ENCODE measurements at regions not wholly inside any gene's neighbourhood (a gene's known extent, or its start where the extent isn't known, plus 50 kb on each side); places are given as distances from the start of the nearest gene placed in this dataset.

- TF ChIP-seq CTCF (optimal IDR thresholded peaks at IDR 0.05 in 1 of 3, IDR thresholded peaks at IDR 0.05 in 1 of 3, conservative IDR thresholded peaks at IDR 0.05 in 1 of 3; ENCODE audit: extremely low read depth in 1 of 3, insufficient read depth in 2 of 3, low read length in 3 of 3), result no peak
- TF ChIP-seq EZH2 (IDR thresholded peaks at IDR 0.05; ENCODE audit: low read length), result no peak
- H3K4me3 ChIP-seq (ENCODE audit: control insufficient read depth in 2 of 3, extremely low read depth in 1 of 3, insufficient read depth in 2 of 3, low read depth in 1 of 3, low read length in 3 of 3), result no peak overlapping the region
- no peak for DNase-seq (ENCODE audit: low read depth, low spot score)
- no peak overlapping the region for H3K9ac ChIP-seq (ENCODE audit: control insufficient read depth, extremely low read depth, insufficient read depth, low read length)
- H4K20me1 ChIP-seq (ENCODE audit: control insufficient read depth, extremely low read depth, insufficient read depth, low read length), result no peaks in the 10 kb centered on the region
- H3K4me1 ChIP-seq (ENCODE audit: control insufficient read depth, extremely low read depth, insufficient read depth, low read length), result no peaks in the 10 kb centered on the region
- no peaks in the 10 kb centered on the region for H3K27me3 ChIP-seq (ENCODE audit: control insufficient read depth, extremely low read depth, insufficient read depth, low read length)
- no peak overlapping the region for H3K27ac ChIP-seq (ENCODE audit: control insufficient read depth, insufficient read depth, low read length)
- no peak for FAIRE-seq
- no peaks in the 10 kb centered on the region for H3K9me3 ChIP-seq (ENCODE audit: control insufficient read depth, low read depth, low read length)
- no peaks in the 10 kb centered on the region for H3K79me2 ChIP-seq (ENCODE audit: control insufficient read depth, insufficient read depth, low read length)
- no peak overlapping the region for H2AFZ ChIP-seq (ENCODE audit: control insufficient read depth, low read length)
- dilution Hi-C loops (cut with MboI; ENCODE audit: extremely low pct_ligation_motif_present, low sequenced_read_pairs), result no loop called here
- no peaks in the 10 kb centered on the region for H3K36me3 ChIP-seq (ENCODE audit: control insufficient read depth in 2 of 2, extremely low read depth in 1 of 2, insufficient read depth in 2 of 2, low read length in 2 of 2)
- no peak overlapping the region for H3K4me2 ChIP-seq (ENCODE audit: control insufficient read depth, extremely low read depth, insufficient read depth, low read depth, low read length)
- no peaks in the 10 kb centered on the region for H3K9me1 ChIP-seq (ENCODE audit: control insufficient read depth, extremely low read depth, insufficient read depth, low read length)
These were observed 323.8 kb upstream of the AZI2 start for GRCh38 chr3:28672406-28672805.

GRCh38 chr3:28673446-28673845 lies 324.8 kb upstream of the AZI2 start:
- dilution Hi-C loops (cut with MboI; ENCODE audit: extremely low pct_ligation_motif_present, low sequenced_read_pairs), result no loop called here
- H3K4me1 ChIP-seq (ENCODE audit: control insufficient read depth, extremely low read depth, insufficient read depth, low read length), result no peaks in the 10 kb centered on the region

More at GRCh38 chr3:28673446-28673845, 324.8 kb upstream of the AZI2 start:
- no peaks in the 10 kb centered on the region for H3K9me1 ChIP-seq (ENCODE audit: control insufficient read depth, extremely low read depth, insufficient read depth, low read length)
- no peak overlapping the region for H2AFZ ChIP-seq (ENCODE audit: control insufficient read depth, low read length)
- H3K4me2 ChIP-seq (ENCODE audit: control insufficient read depth, extremely low read depth, insufficient read depth, low read depth, low read length), result no peak overlapping the region
- no peak overlapping the region for H3K9ac ChIP-seq (ENCODE audit: control insufficient read depth, extremely low read depth, insufficient read depth, low read length)
- H4K20me1 ChIP-seq (ENCODE audit: control insufficient read depth, extremely low read depth, insufficient read depth, low read length), result no peaks in the 10 kb centered on the region
- H3K79me2 ChIP-seq (ENCODE audit: control insufficient read depth, insufficient read depth, low read length), result no peaks in the 10 kb centered on the region
- TF ChIP-seq CTCF (optimal IDR thresholded peaks at IDR 0.05 in 1 of 3, IDR thresholded peaks at IDR 0.05 in 1 of 3, conservative IDR thresholded peaks at IDR 0.05 in 1 of 3; ENCODE audit: extremely low read depth in 1 of 3, insufficient read depth in 2 of 3, low read length in 3 of 3) (no peak), EZH2 (IDR thresholded peaks at IDR 0.05; ENCODE audit: low read length) (no peak)
- H3K27ac ChIP-seq (ENCODE audit: control insufficient read depth, insufficient read depth, low read length), result no peak overlapping the region
- no peaks in the 10 kb centered on the region for H3K9me3 ChIP-seq (ENCODE audit: control insufficient read depth, low read depth, low read length)
- no peaks in the 10 kb centered on the region for H3K27me3 ChIP-seq (ENCODE audit: control insufficient read depth, extremely low read depth, insufficient read depth, low read length)
- no peak overlapping the region for H3K4me3 ChIP-seq (ENCODE audit: control insufficient read depth in 2 of 3, extremely low read depth in 1 of 3, insufficient read depth in 2 of 3, low read depth in 1 of 3, low read length in 3 of 3)
- H3K36me3 ChIP-seq (ENCODE audit: control insufficient read depth in 2 of 2, extremely low read depth in 1 of 2, insufficient read depth in 2 of 2, low read length in 2 of 2), result no peaks in the 10 kb centered on the region
- FAIRE-seq (no peak), DNase-seq (ENCODE audit: low read depth, low spot score) (no peak)

Data from keratinocyte (primary cell).